ENCODE measurements at regions not wholly inside any gene's neighbourhood (a gene's known extent, or its start where the extent isn't known, plus 50 kb on each side); places are given as distances from the start of the nearest gene placed in this dataset.

- TF ChIP-seq CTCF (IDR thresholded peaks at IDR 0.05 in 8 of 11, conservative IDR thresholded peaks at IDR 0.05 in 3 of 11) (no peak), POLR2AphosphoS5 (IDR thresholded peaks at IDR 0.05) (no peak), POLR2A (IDR thresholded peaks at IDR 0.05) (no peak)
Observed at GRCh38 chr2:186254759-186255158, 231.3 kb upstream of the ZC3H15 start.

Measured in spleen (tissue), 7 donors.